GM23338 (cell line): ENCODE measurements at regions not wholly inside any gene's neighbourhood (a gene's known extent, or its start where the extent isn't known, plus 50 kb on each side); places are given as distances from the start of the nearest gene placed in this dataset.

Source experiments
- ATAC-seq: fragments of 200-7000 bp; cut with Tn5 transposase; 3 replicates; pipeline ENCODE4 v1.9.1; 2020
- DNase-seq: peaks from one replicate; pipeline ENCODE4 v3.0.0-alpha.2; 2015; ENCODE audit warnings: low spot score
- H2AFZ ChIP-seq: fragments of 200-600 bp; sonication (generic); 2 replicates; pipeline ENCODE4 v1.8.0; 2016; ENCODE audit warnings: antibody characterized with exemption, mild to moderate bottlenecking, moderate library complexity
- H3F3A ChIP-seq: fragments of 200-600 bp; sonication (generic); replicated peaks from 2 replicates; pipeline ENCODE4 v1.8.0; 2017; ENCODE audit warnings: antibody characterized with exemption, mixed run types, low read depth
- H3K27ac ChIP-seq: fragments of 200-600 bp; sonication (generic); 2 replicates; pipeline ENCODE4 v1.6.1; 2016; ENCODE audit warnings: low read depth
- H3K27me3 ChIP-seq: fragments of 200-600 bp; sonication (generic); 2 replicates; pipeline ENCODE4 v1.8.0; 2016; ENCODE audit warnings: mild to moderate bottlenecking, mixed run types, moderate library complexity; ENCODE audit not compliant: insufficient read depth
- H3K36me3 ChIP-seq: fragments of 200-600 bp; sonication (generic); 2 replicates; pipeline ENCODE4 v1.8.0; 2016; ENCODE audit warnings: mild to moderate bottlenecking; ENCODE audit not compliant: insufficient read depth
- H3K4me1 ChIP-seq: fragments of 200-600 bp; sonication (generic); 2 replicates; pipeline ENCODE4 v1.8.0; 2016; ENCODE audit warnings: mild to moderate bottlenecking, moderate library complexity; ENCODE audit not compliant: insufficient read depth
- H3K4me2 ChIP-seq: fragments of 200-600 bp; sonication (generic); 2 replicates; pipeline ENCODE4 v1.7.1; 2017; ENCODE audit warnings: mixed run types
- H3K4me3 ChIP-seq: fragments of 200-600 bp; sonication (generic); 2 replicates; pipeline ENCODE4 v1.6.1; 2016; ENCODE audit warnings: mixed run types
- H3K79me2 ChIP-seq: fragments of 200-600 bp; sonication (generic); replicated peaks from 2 replicates; pipeline ENCODE4 v1.8.0; 2017; ENCODE audit warnings: mild to moderate bottlenecking; ENCODE audit not compliant: insufficient read depth
- H3K9me2 ChIP-seq: fragments of 200-600 bp; sonication (generic); 2 replicates; pipeline ENCODE4 v1.8.0; 2017; ENCODE audit not compliant: insufficient read depth
- H4K20me1 ChIP-seq: fragments of 200-600 bp; sonication (generic); replicated peaks from 2 replicates; pipeline ENCODE4 v1.8.0; 2017; ENCODE audit warnings: mild to moderate bottlenecking; ENCODE audit not compliant: insufficient read depth
- H3K27ac Mint-ChIP-seq: 2 replicates; pipeline ENCODE4 v1.8.0; 2020; ENCODE audit warnings: inconsistent platforms, mild to moderate bottlenecking, moderate library complexity, mixed read lengths
- H3K27me3 Mint-ChIP-seq: 3 replicates; pipeline ENCODE4 v1.8.0; 2022; ENCODE audit warnings: low read depth, mild to moderate bottlenecking, moderate library complexity, mixed read lengths, inconsistent platforms; ENCODE audit not compliant: insufficient read depth, poor library complexity
- H3K36me3 Mint-ChIP-seq: 3 replicates; pipeline ENCODE4 v1.8.0; 2021; ENCODE audit warnings: low read depth, mild to moderate bottlenecking, inconsistent platforms, moderate library complexity, mixed read lengths
- H3K4me1 Mint-ChIP-seq: 3 replicates; pipeline ENCODE4 v1.8.0; 2020; ENCODE audit warnings: mild to moderate bottlenecking, inconsistent platforms, mixed read lengths
- H3K4me3 Mint-ChIP-seq: 3 replicates; pipeline ENCODE4 v1.8.0; 2021; ENCODE audit warnings: moderate library complexity, mild to moderate bottlenecking, inconsistent platforms, mixed read lengths
- H3K9me3 Mint-ChIP-seq: 3 replicates; pipeline ENCODE4 v1.8.0; 2020; ENCODE audit warnings: moderate library complexity, mild to moderate bottlenecking, inconsistent platforms, mixed read lengths
- EZH2phosphoT487 ChIP-seq: fragments of 200-600 bp; sonication (generic); IDR thresholded peaks from one replicate; pipeline ENCODE4 v1.8.1; 2018; ENCODE audit warnings: antibody characterized with exemption; ENCODE audit not compliant: unreplicated experiment
- ZNF331 ChIP-seq: fragments of 250-450 bp; sonication (Bioruptor Pico); IDR thresholded peaks from 2 replicates; pipeline ENCODE4 v1.5.0; 2020; ENCODE audit warnings: low read depth, mild to moderate bottlenecking, moderate library complexity
- TF ChIP-seq, protein P1 (sequence below): fragments of 250-450 bp; sonication (Bioruptor Pico); IDR thresholded peaks from 2 replicates; pipeline ENCODE4 v1.5.0; 2020; ENCODE audit warnings: mild to moderate bottlenecking, moderate library complexity
- TF ChIP-seq, protein P2 (sequence below): IDR thresholded peaks from 2 replicates; pipeline ENCODE4 v1.6.1; 2016; ENCODE audit warnings: antibody characterized with exemption
- TF ChIP-seq, protein P3 (sequence below), 2 experiments: fragments of 200-600 bp in 1 of 2; sonication (generic) in 1 of 2; conservative IDR thresholded peaks; 2 replicates each; pipeline versions ENCODE4 v1.5.1 to v1.6.1; 2016 to 2017; ENCODE audit warnings: antibody characterized with exemption in 2 of 2, low read depth in 2 of 2, mild to moderate bottlenecking in 2 of 2, moderate library complexity in 1 of 2

DNA sequence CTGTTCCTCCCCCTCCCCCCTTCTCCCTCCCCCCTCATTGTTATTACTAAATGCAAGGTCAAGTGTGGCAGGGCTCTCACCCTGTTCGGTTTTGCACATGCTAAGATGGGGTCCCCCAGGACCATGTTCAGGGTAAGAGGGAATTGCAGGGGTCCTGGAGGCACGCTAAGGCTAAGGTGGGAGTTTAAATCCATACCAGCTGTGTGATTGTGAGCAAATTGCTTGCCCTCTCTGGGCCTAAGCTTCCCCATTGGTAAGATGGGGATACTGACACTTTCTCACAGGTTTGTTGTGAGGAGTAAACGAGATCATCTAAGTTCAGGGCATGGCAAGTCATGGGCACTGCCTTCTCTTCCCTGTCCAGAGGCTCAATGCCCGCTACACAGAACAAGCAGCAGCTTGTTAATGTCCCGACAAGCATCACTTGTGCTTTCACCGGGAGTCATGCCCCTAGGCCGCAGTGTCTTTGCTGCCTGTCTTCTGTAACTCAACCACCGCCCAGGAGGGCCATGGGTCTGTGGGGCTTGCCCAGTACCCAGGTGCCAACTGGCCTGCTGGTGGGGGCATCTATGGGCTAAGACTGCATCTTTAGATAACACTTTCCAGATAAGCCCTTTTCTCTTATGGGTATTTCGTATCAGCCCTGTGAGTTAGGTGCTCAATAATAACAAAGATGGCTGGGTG is 279.1 kb downstream of the MYCN start (continued):
- TF ChIP-seq, protein P1, sequence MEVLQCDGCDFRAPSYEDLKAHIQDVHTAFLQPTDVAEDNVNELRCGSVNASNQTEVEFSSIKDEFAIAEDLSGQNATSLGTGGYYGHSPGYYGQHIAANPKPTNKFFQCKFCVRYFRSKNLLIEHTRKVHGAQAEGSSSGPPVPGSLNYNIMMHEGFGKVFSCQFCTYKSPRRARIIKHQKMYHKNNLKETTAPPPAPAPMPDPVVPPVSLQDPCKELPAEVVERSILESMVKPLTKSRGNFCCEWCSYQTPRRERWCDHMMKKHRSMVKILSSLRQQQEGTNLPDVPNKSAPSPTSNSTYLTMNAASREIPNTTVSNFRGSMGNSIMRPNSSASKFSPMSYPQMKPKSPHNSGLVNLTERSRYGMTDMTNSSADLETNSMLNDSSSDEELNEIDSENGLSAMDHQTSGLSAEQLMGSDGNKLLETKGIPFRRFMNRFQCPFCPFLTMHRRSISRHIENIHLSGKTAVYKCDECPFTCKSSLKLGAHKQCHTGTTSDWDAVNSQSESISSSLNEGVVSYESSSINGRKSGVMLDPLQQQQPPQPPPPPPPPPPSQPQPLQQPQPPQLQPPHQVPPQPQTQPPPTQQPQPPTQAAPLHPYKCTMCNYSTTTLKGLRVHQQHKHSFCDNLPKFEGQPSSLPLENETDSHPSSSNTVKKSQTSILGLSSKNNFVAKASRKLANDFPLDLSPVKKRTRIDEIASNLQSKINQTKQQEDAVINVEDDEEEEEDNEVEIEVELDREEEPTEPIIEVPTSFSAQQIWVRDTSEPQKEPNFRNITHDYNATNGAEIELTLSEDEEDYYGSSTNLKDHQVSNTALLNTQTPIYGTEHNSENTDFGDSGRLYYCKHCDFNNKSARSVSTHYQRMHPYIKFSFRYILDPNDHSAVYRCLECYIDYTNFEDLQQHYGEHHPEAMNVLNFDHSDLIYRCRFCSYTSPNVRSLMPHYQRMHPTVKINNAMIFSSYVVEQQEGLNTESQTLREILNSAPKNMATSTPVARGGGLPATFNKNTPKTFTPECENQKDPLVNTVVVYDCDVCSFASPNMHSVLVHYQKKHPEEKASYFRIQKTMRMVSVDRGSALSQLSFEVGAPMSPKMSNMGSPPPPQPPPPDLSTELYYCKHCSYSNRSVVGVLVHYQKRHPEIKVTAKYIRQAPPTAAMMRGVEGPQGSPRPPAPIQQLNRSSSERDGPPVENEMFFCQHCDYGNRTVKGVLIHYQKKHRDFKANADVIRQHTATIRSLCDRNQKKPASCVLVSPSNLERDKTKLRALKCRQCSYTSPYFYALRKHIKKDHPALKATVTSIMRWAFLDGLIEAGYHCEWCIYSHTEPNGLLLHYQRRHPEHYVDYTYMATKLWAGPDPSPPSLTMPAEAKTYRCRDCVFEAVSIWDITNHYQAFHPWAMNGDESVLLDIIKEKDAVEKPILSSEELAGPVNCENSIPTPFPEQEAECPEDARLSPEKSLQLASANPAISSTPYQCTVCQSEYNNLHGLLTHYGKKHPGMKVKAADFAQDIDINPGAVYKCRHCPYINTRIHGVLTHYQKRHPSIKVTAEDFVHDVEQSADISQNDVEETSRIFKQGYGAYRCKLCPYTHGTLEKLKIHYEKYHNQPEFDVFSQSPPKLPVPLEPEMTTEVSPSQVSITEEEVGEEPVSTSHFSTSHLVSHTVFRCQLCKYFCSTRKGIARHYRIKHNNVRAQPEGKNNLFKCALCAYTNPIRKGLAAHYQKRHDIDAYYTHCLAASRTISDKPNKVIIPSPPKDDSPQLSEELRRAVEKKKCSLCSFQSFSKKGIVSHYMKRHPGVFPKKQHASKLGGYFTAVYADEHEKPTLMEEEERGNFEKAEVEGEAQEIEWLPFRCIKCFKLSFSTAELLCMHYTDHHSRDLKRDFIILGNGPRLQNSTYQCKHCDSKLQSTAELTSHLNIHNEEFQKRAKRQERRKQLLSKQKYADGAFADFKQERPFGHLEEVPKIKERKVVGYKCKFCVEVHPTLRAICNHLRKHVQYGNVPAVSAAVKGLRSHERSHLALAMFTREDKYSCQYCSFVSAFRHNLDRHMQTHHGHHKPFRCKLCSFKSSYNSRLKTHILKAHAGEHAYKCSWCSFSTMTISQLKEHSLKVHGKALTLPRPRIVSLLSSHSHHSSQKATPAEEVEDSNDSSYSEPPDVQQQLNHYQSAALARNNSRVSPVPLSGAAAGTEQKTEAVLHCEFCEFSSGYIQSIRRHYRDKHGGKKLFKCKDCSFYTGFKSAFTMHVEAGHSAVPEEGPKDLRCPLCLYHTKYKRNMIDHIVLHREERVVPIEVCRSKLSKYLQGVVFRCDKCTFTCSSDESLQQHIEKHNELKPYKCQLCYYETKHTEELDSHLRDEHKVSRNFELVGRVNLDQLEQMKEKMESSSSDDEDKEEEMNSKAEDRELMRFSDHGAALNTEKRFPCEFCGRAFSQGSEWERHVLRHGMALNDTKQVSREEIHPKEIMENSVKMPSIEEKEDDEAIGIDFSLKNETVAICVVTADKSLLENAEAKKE (CRISPR knock-in tag), result no peak
- TF ChIP-seq ZNF331 (CRISPR knock-in tag), result no peak
- no peak for TF ChIP-seq EZH2phosphoT487

DNA sequence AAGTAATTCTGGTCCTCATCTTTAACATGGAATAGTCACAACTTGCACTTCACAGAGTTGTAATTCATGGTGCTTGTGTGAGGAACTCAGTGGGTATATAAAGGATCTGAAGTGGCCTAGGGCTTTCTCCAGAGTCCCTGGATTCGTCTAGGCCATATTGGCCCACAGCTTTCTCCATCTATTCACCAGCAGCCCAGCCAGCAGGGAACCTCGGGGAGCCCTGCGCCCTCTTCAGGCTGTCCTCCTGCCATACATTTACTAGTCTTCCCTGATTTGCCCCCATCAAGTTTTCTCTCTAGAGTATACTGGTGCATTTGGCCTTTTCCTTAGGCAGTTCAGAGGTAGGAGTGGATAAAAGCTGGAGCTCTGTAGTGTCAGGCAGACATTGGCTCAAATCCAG is 278.3 kb downstream of the MYCN start:
- Mint-ChIP-seq H3K4me1 (peaks cover 14% of the 10 kb centered on the region), H3K36me3 (no peaks in the 10 kb centered on the region), H3K27ac (no peak overlapping the region), H3K27me3 (peaks cover 14% of the 10 kb centered on the region), H3K4me3 (no peak overlapping the region), H3K9me3 (no peaks in the 10 kb centered on the region)
- Histone ChIP-seq H4K20me1 (no peaks in the 10 kb centered on the region), H3K9me2 (peaks cover 12% of the 10 kb centered on the region), H2AFZ (peak overlapping the region; percentile 70; the same call in 1 of the 2 replicates), H3K27me3 (no peaks in the 10 kb centered on the region), H3K4me2 (no peak overlapping the region), H3K27ac (no peak overlapping the region), H3K4me3 (no peak overlapping the region), H3F3A (no peaks in the 10 kb centered on the region), H3K4me1 (peaks cover 3% of the 10 kb centered on the region; the same call in 1 of the 2 replicates), H3K36me3 (no peaks in the 10 kb centered on the region), H3K79me2 (no peaks in the 10 kb centered on the region)
- DNase-seq, result peak; percentile 68
- peak; percentile 86 for ATAC-seq
- TF ChIP-seq, protein P2, sequence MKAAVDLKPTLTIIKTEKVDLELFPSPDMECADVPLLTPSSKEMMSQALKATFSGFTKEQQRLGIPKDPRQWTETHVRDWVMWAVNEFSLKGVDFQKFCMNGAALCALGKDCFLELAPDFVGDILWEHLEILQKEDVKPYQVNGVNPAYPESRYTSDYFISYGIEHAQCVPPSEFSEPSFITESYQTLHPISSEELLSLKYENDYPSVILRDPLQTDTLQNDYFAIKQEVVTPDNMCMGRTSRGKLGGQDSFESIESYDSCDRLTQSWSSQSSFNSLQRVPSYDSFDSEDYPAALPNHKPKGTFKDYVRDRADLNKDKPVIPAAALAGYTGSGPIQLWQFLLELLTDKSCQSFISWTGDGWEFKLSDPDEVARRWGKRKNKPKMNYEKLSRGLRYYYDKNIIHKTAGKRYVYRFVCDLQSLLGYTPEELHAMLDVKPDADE, result no peak
- TF ChIP-seq, protein P3, sequence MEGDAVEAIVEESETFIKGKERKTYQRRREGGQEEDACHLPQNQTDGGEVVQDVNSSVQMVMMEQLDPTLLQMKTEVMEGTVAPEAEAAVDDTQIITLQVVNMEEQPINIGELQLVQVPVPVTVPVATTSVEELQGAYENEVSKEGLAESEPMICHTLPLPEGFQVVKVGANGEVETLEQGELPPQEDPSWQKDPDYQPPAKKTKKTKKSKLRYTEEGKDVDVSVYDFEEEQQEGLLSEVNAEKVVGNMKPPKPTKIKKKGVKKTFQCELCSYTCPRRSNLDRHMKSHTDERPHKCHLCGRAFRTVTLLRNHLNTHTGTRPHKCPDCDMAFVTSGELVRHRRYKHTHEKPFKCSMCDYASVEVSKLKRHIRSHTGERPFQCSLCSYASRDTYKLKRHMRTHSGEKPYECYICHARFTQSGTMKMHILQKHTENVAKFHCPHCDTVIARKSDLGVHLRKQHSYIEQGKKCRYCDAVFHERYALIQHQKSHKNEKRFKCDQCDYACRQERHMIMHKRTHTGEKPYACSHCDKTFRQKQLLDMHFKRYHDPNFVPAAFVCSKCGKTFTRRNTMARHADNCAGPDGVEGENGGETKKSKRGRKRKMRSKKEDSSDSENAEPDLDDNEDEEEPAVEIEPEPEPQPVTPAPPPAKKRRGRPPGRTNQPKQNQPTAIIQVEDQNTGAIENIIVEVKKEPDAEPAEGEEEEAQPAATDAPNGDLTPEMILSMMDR (conservative IDR thresholded peaks at IDR 0.05; ENCODE audit: low read depth in 2 of 2), result peak; percentile 70 to 80
- no peak for TF ChIP-seq EZH2phosphoT487
- TF ChIP-seq, protein P1 (CRISPR knock-in tag), result 0 out of 2 replicates have a peak, but pooled peaks have one; percentile 4
